ENCODE measurements at regions not wholly inside any gene's neighbourhood (a gene's known extent, or its start where the extent isn't known, plus 50 kb on each side); places are given as distances from the start of the nearest gene placed in this dataset.

- Histone ChIP-seq H3K4me3 (no peak overlapping the region), H3K27ac (peak overlapping the region in 1 of 10 donors; percentile 28), H3K27me3 (no peaks in the 10 kb centered on the region), H3K4me1 (peaks cover 0 to 20% (median 4%) of the 10 kb centered on the region in 9 donors), H3K36me3 (no peaks in the 10 kb centered on the region), H3K9me3 (no peaks in the 10 kb centered on the region)
- 75 to 83% methylated on average over 4 of the region's 4 CpGs for WGBS, 2 donors
- intact Hi-C loops (cut with DNase I): no loop called here
- ATAC-seq (peak in 3 of 8 donors; percentile 3 to 7 (median 6)), DNase-seq (no peak)
- TF ChIP-seq CTCF (IDR thresholded peaks at IDR 0.05): no peak
Measured at GRCh38 chr13:76160506-76160905, 524.4 kb downstream of the LMO7 start.

- TF ChIP-seq CTCF (IDR thresholded peaks at IDR 0.05): no peak
- Histone ChIP-seq H3K27me3 (no peaks in the 10 kb centered on the region), H3K36me3 (no peaks in the 10 kb centered on the region), H3K4me1 (peaks cover 0 to 20% (median 4%) of the 10 kb centered on the region in 9 donors), H3K27ac (no peak overlapping the region), H3K9me3 (no peaks in the 10 kb centered on the region), H3K4me3 (no peak overlapping the region)
- intact Hi-C loops (cut with DNase I): no loop called here
- ATAC-seq (no peak), DNase-seq (no peak)
Measured at GRCh38 chr13:76157926-76158325, 521.8 kb downstream of the LMO7 start.

GRCh38 chr13:76153239-76153638 is 517.1 kb downstream of the LMO7 start:
- no peak overlapping the region for H3K27ac ChIP-seq
- no peaks in the 10 kb centered on the region for H3K27me3 ChIP-seq
- TF ChIP-seq CTCF (IDR thresholded peaks at IDR 0.05): no peak
- intact Hi-C loops (cut with DNase I): no loop called here
- ATAC-seq (no peak), DNase-seq (no peak)
- no peaks in the 10 kb centered on the region for H3K9me3 ChIP-seq
- no peak overlapping the region for H3K4me3 ChIP-seq
- no peaks in the 10 kb centered on the region for H3K36me3 ChIP-seq
- H3K4me1 ChIP-seq: no peaks in the 10 kb centered on the region

- H3K27ac ChIP-seq: no peak overlapping the region
- ATAC-seq: no peak
- H3K4me3 ChIP-seq: no peak overlapping the region
- H3K27me3 ChIP-seq: no peaks in the 10 kb centered on the region
- H3K4me1 ChIP-seq: no peaks in the 10 kb centered on the region
- 56 to 79% methylated on average over 3 of the region's 3 CpGs for WGBS, 2 donors
- no peak for TF ChIP-seq CTCF (IDR thresholded peaks at IDR 0.05)
- no peaks in the 10 kb centered on the region for H3K9me3 ChIP-seq
- H3K36me3 ChIP-seq: no peaks in the 10 kb centered on the region
- intact Hi-C loops (cut with DNase I): no loop called here
- DNase-seq: no peak
Measured at GRCh38 chr13:76148926-76149325, 512.8 kb downstream of the LMO7 start.

- no peak for DNase-seq
- no peaks in the 10 kb centered on the region for H3K9me3 ChIP-seq
- H3K4me1 ChIP-seq: no peaks in the 10 kb centered on the region
- no peak for TF ChIP-seq CTCF (IDR thresholded peaks at IDR 0.05)
- H3K36me3 ChIP-seq: no peaks in the 10 kb centered on the region
- no peak overlapping the region for H3K4me3 ChIP-seq
- no peak overlapping the region for H3K27ac ChIP-seq
- intact Hi-C loops (cut with DNase I): no loop called here
- H3K27me3 ChIP-seq: no peaks in the 10 kb centered on the region
- ATAC-seq: no peak
Measured at GRCh38 chr13:76148374-76148773, 512.2 kb downstream of the LMO7 start.
